ENCODE measurements at regions not wholly inside any gene's neighbourhood (a gene's known extent, or its start where the extent isn't known, plus 50 kb on each side); places are given as distances from the start of the nearest gene placed in this dataset.
"Not testable (repeated sequence)": the region's sequence is repeated elsewhere in the genome, so short reads cannot be mapped to it uniquely, and the experiment has no call there.

- Mint-ChIP-seq H3K4me3 (no peak overlapping the region), H3K27ac (no peak overlapping the region), H3K4me1 (no peaks in the 10 kb centered on the region), H3K27me3 (no peaks in the 10 kb centered on the region), H3K9me3 (no peaks in the 10 kb centered on the region), H3K36me3 (no peaks in the 10 kb centered on the region)
- ATAC-seq (ENCODE audit: low read depth in 2 of 2) = no peak
- DNase-seq = no peak
- no peaks in the 10 kb centered on the region for H3K27me3 ChIP-seq (ENCODE audit: control insufficient read depth, insufficient read depth, low read length)
- no peak overlapping the region for H3K27ac ChIP-seq (ENCODE audit: insufficient read depth, low read length, poor library complexity, severe bottlenecking)
- no peaks in the 10 kb centered on the region for H3K36me3 ChIP-seq (ENCODE audit: control insufficient read depth, insufficient read depth, low read length)
- H3K4me1 ChIP-seq (ENCODE audit: control insufficient read depth, insufficient read depth, low read length, poor library complexity, severe bottlenecking) = no peaks in the 10 kb centered on the region
- no peak overlapping the region for H3K4me3 ChIP-seq (ENCODE audit: low read depth, low read length)
- no peaks in the 10 kb centered on the region for H3K9me3 ChIP-seq (ENCODE audit: control insufficient read depth in 2 of 2, low read length in 2 of 2)
Measured at GRCh38 chr9:135281151-135281550, 193.7 kb downstream of the OLFM1 start.

DNA sequence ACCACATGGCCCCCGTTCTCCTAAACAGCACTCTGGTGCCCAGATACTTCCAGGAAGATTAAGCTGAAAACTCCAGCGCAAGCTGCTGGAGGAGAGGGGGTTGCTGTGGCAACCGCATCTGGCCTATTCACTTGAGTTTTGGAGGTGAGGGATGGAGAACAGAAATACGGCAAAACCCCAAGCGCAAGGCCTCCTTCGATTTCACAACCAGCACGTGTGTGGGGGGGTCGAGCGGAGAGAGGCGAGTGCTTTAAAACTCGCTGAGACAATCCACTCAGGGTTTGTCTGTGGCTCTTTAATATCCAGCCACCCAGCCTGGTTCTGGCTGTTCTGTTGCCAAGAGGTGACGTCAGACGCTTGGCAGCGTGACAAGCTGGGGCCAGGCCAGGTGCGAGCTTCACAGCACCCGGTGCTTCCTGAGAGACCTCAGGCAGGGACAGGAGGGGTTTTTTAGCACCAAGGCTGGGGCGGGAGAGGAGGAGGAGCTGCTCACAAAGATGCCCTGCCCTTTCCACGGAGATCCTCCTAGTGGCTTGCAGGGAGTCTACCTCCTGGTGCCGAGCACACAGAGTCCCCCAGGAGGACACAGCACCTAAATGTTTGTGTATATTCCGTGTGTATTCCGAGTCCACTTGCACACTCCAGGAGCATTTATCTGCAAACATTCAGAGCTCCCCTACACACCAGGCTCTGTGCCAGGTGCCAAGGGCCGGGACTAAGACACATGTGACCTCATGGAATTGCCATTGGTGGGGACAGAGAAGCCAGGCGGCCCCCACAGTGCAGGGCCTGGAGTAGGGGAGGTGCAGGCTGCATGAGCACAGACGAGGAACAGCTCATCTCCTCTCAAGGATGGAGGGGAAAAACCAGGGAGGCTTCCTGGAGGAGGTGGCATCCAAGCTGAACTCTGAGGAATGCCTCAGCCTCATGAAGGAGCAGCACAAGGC is 194.6 kb downstream of the OLFM1 start:
- Mint-ChIP-seq H3K9me3 (no peaks in the 10 kb centered on the region), H3K4me3 (no peak overlapping the region), H3K27ac (no peak overlapping the region), H3K27me3 (no peaks in the 10 kb centered on the region), H3K4me1 (no peaks in the 10 kb centered on the region), H3K36me3 (no peaks in the 10 kb centered on the region)
- H3K27me3 ChIP-seq (ENCODE audit: control insufficient read depth, insufficient read depth, low read length) = no peaks in the 10 kb centered on the region
- no peaks in the 10 kb centered on the region for H3K4me1 ChIP-seq (ENCODE audit: control insufficient read depth, insufficient read depth, low read length, poor library complexity, severe bottlenecking)
- DNase-seq = no peak
- H3K9me3 ChIP-seq (ENCODE audit: control insufficient read depth in 2 of 2, low read length in 2 of 2) = no peaks in the 10 kb centered on the region
- no peak overlapping the region for H3K27ac ChIP-seq (ENCODE audit: insufficient read depth, low read length, poor library complexity, severe bottlenecking)
- no peak for ATAC-seq (ENCODE audit: low read depth in 2 of 2)
- H3K4me3 ChIP-seq (ENCODE audit: low read depth, low read length) = no peak overlapping the region
- H3K36me3 ChIP-seq (ENCODE audit: control insufficient read depth, insufficient read depth, low read length) = no peaks in the 10 kb centered on the region

DNA sequence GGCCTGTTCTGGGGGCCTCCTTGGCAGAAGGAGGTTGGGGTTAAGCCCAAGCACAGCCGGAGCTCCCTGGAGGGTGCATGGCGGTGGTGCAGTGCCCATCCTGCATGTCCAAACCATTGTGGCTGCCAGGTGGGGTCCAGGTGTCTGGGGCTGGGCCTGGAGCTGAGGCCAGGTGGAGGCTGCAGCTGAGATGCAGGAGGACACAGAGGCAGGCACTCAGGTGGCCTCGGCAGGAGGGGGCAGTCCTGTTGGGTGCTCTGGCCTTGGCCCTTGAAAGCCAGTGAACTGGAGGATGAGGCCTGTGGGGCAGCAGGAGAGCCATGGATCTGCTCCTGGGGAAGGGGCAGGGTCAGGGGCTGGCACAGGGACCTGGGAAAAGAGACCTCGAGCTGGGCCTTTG is 195.3 kb downstream of the OLFM1 start:
- no peaks in the 10 kb centered on the region for H3K36me3 ChIP-seq (ENCODE audit: control insufficient read depth, insufficient read depth, low read length)
- H3K27me3 Mint-ChIP-seq = no peaks in the 10 kb centered on the region
- H3K27me3 ChIP-seq (ENCODE audit: control insufficient read depth, insufficient read depth, low read length) = no peaks in the 10 kb centered on the region
- H3K9me3 ChIP-seq (ENCODE audit: control insufficient read depth in 2 of 2, low read length in 2 of 2) = no peaks in the 10 kb centered on the region
- no peaks in the 10 kb centered on the region for H3K4me1 Mint-ChIP-seq
- H3K27ac ChIP-seq (ENCODE audit: insufficient read depth, low read length, poor library complexity, severe bottlenecking) = no peak overlapping the region
- H3K27ac Mint-ChIP-seq = no peak overlapping the region
- no peak overlapping the region for H3K4me3 Mint-ChIP-seq
- ATAC-seq (ENCODE audit: low read depth in 2 of 2) (no peak), DNase-seq (no peak)
- H3K4me1 ChIP-seq (ENCODE audit: control insufficient read depth, insufficient read depth, low read length, poor library complexity, severe bottlenecking) = no peaks in the 10 kb centered on the region
- no peaks in the 10 kb centered on the region for H3K36me3 Mint-ChIP-seq
- no peak overlapping the region for H3K4me3 ChIP-seq (ENCODE audit: low read depth, low read length)
- H3K9me3 Mint-ChIP-seq = peaks cover 0 to 2% (median 0%) of the 10 kb centered on the region in 7 donors

DNA sequence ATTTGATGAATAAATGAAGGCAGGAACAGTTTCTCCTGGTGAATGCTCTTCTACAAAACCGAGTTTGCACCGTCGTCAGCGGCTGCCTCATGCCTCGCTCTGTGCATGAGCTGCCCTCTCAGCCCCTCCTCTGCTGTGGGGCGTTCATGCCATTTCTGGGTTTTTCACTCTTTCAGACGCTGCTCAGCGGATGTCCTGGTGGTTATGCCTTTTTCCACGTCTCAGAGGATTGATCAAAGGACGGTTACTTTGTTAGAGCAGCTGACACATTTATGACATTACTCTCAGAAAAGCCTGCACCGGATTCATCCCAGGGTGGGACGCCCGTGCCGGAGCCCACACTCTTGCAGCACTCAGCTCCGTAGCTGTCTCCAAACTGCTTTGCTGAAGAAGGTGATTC is 195.9 kb upstream of the PPP1R26 start:
- Mint-ChIP-seq H3K4me3 (no peak overlapping the region), H3K9me3 (peaks cover 0 to 2% (median 0%) of the 10 kb centered on the region in 7 donors), H3K4me1 (no peaks in the 10 kb centered on the region), H3K27ac (peak overlapping the region in 1 of 3 donors; percentile 56), H3K36me3 (no peaks in the 10 kb centered on the region), H3K27me3 (no peaks in the 10 kb centered on the region)
- H3K36me3 ChIP-seq (ENCODE audit: control insufficient read depth, insufficient read depth, low read length) = no peaks in the 10 kb centered on the region
- no peaks in the 10 kb centered on the region for H3K4me1 ChIP-seq (ENCODE audit: control insufficient read depth, insufficient read depth, low read length, poor library complexity, severe bottlenecking)
- ATAC-seq (ENCODE audit: low read depth in 2 of 2) (no peak), DNase-seq (no peak)
- no peak overlapping the region for H3K27ac ChIP-seq (ENCODE audit: insufficient read depth, low read length, poor library complexity, severe bottlenecking)
- H3K27me3 ChIP-seq (ENCODE audit: control insufficient read depth, insufficient read depth, low read length) = no peaks in the 10 kb centered on the region
- H3K4me3 ChIP-seq (ENCODE audit: low read depth, low read length) = no peak overlapping the region
- H3K9me3 ChIP-seq (ENCODE audit: control insufficient read depth in 2 of 2, low read length in 2 of 2) = no peaks in the 10 kb centered on the region

- no peak overlapping the region for H3K4me3 ChIP-seq (ENCODE audit: low read depth, low read length)
- Mint-ChIP-seq H3K27me3 (peaks cover 5% of the 10 kb centered on the region), H3K4me1 (no peaks in the 10 kb centered on the region), H3K4me3 (no peak overlapping the region), H3K27ac (no peak overlapping the region), H3K9me3 (peaks cover 0 to 2% (median 0%) of the 10 kb centered on the region in 7 donors), H3K36me3 (no peaks in the 10 kb centered on the region)
- H3K36me3 ChIP-seq (ENCODE audit: control insufficient read depth, insufficient read depth, low read length) = no peaks in the 10 kb centered on the region
- no peak overlapping the region for H3K27ac ChIP-seq (ENCODE audit: insufficient read depth, low read length, poor library complexity, severe bottlenecking)
- H3K4me1 ChIP-seq (ENCODE audit: control insufficient read depth, insufficient read depth, low read length, poor library complexity, severe bottlenecking) = no peaks in the 10 kb centered on the region
- no peaks in the 10 kb centered on the region for H3K27me3 ChIP-seq (ENCODE audit: control insufficient read depth, insufficient read depth, low read length)
- no peak for DNase-seq
- H3K9me3 ChIP-seq (ENCODE audit: control insufficient read depth in 2 of 2, low read length in 2 of 2) = no peaks in the 10 kb centered on the region
- ATAC-seq (ENCODE audit: low read depth in 2 of 2) = no peak
Measured at GRCh38 chr9:135284386-135285134, 195.0 kb upstream of the PPP1R26 start.

- H3K9me3 Mint-ChIP-seq; DNase-seq; H3K27me3 ChIP-seq (ENCODE audit: control insufficient read depth, insufficient read depth, low read length); H3K27ac Mint-ChIP-seq; H3K4me3 ChIP-seq (ENCODE audit: low read depth, low read length); H3K9me3 ChIP-seq (ENCODE audit: control insufficient read depth in 2 of 2, low read length in 2 of 2); H3K4me1 Mint-ChIP-seq; H3K36me3 Mint-ChIP-seq; H3K4me3 Mint-ChIP-seq; ATAC-seq (ENCODE audit: low read depth in 2 of 2); H3K4me1 ChIP-seq (ENCODE audit: control insufficient read depth, insufficient read depth, low read length, poor library complexity, severe bottlenecking); H3K27ac ChIP-seq (ENCODE audit: insufficient read depth, low read length, poor library complexity, severe bottlenecking); H3K36me3 ChIP-seq (ENCODE audit: control insufficient read depth, insufficient read depth, low read length): not testable (repeated sequence)
- H3K27me3 Mint-ChIP-seq = peaks cover 11% of the 10 kb centered on the region
Measured at GRCh38 chr9:135286187-135286925, 193.2 kb upstream of the PPP1R26 start.

- no peaks in the 10 kb centered on the region for H3K4me1 ChIP-seq (ENCODE audit: control insufficient read depth, insufficient read depth, low read length, poor library complexity, severe bottlenecking)
- peaks cover 11% of the 10 kb centered on the region for H3K27me3 Mint-ChIP-seq
- no peaks in the 10 kb centered on the region for H3K36me3 Mint-ChIP-seq
- H3K9me3 Mint-ChIP-seq = peaks cover 0 to 2% (median 0%) of the 10 kb centered on the region in 7 donors
- no peak overlapping the region for H3K4me3 Mint-ChIP-seq
- H3K27ac Mint-ChIP-seq = no peak overlapping the region
- H3K9me3 ChIP-seq (ENCODE audit: control insufficient read depth in 2 of 2, low read length in 2 of 2) = no peaks in the 10 kb centered on the region
- H3K27me3 ChIP-seq (ENCODE audit: control insufficient read depth, insufficient read depth, low read length) = no peaks in the 10 kb centered on the region
- H3K36me3 ChIP-seq (ENCODE audit: control insufficient read depth, insufficient read depth, low read length) = no peaks in the 10 kb centered on the region
- no peak overlapping the region for H3K27ac ChIP-seq (ENCODE audit: insufficient read depth, low read length, poor library complexity, severe bottlenecking)
- no peak for ATAC-seq (ENCODE audit: low read depth in 2 of 2)
- H3K4me3 ChIP-seq (ENCODE audit: low read depth, low read length) = no peak overlapping the region
- H3K4me1 Mint-ChIP-seq = no peaks in the 10 kb centered on the region
- DNase-seq = no peak
Measured at GRCh38 chr9:135286961-135287360, 192.6 kb upstream of the PPP1R26 start.
